ENCODE measurements at regions not wholly inside any gene's neighbourhood (a gene's known extent, or its start where the extent isn't known, plus 50 kb on each side); places are given as distances from the start of the nearest gene placed in this dataset.

DNA sequence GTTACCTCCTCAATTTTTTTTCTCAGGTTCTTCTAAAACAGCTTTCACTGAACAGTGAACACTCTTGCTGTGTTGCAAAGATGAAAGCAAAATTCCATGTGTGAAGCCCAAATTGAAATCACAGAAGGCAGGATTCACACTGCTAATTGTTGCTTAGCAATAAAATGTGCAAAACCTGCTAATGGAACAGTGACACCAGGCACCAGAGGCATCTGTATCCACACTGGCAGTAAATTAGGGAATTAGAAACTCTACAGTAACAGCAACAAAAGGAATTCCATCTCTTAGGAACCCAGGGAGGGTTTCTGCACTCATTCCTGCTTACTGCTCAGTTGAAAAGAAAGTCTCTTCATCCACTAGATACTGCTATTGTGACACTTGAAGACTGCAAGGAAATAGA lies 202.3 kb downstream of the GXYLT1 start:
- DNase-seq (ENCODE audit: low read depth): no peak
- no peak overlapping the region for H3K4me3 ChIP-seq (replicated peaks; ENCODE audit: low read depth, low read length)
- TF ChIP-seq, protein P1, sequence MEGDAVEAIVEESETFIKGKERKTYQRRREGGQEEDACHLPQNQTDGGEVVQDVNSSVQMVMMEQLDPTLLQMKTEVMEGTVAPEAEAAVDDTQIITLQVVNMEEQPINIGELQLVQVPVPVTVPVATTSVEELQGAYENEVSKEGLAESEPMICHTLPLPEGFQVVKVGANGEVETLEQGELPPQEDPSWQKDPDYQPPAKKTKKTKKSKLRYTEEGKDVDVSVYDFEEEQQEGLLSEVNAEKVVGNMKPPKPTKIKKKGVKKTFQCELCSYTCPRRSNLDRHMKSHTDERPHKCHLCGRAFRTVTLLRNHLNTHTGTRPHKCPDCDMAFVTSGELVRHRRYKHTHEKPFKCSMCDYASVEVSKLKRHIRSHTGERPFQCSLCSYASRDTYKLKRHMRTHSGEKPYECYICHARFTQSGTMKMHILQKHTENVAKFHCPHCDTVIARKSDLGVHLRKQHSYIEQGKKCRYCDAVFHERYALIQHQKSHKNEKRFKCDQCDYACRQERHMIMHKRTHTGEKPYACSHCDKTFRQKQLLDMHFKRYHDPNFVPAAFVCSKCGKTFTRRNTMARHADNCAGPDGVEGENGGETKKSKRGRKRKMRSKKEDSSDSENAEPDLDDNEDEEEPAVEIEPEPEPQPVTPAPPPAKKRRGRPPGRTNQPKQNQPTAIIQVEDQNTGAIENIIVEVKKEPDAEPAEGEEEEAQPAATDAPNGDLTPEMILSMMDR (IDR thresholded peaks at IDR 0.05; ENCODE audit: low read length, missing control alignments): no peak

DNA sequence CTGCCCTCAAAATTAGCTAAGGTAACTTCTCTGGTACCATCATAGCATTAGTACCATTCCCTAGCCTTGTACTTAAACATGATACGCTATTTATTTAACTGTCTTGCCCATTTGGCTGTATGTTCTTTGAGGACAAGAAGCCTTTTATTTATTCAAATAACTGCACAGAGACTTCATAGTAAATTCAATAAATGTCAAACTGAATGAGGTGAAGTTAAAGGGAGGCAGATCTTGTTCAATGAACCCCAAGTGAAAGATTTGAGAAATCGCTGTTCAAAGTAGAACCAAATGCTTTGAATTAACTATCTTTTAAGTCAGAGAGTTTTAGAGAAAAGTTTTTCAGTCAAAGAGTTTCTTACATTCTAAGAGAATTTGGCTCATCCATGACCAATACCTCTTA lies 203.6 kb downstream of the GXYLT1 start:
- H3K4me3 ChIP-seq (replicated peaks; ENCODE audit: low read depth, low read length): no peak overlapping the region
- DNase-seq (ENCODE audit: low read depth): no peak
- TF ChIP-seq, protein P1 (IDR thresholded peaks at IDR 0.05; ENCODE audit: low read length, missing control alignments): no peak

DNA sequence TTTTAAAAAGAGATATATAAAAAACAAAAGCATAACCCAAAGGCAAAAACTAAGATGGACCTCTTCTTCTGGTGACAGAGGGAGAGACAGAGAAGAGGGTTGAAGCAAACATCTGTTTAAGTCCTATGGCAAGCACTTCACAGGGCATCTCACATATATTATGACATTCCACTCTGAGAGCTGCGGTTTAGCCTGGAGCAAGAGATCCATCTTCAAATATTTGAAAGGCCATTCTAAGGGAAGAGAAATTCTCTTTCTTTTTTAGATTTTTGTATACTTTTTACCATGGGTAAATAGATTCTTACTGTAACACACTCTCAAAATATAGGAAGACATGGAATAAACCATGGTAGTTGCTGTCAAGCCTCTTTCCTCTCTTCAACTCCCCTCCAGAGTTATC lies 204.1 kb downstream of the GXYLT1 start:
- H3K4me3 ChIP-seq (replicated peaks; ENCODE audit: low read depth, low read length): no peak overlapping the region
- TF ChIP-seq, protein P1 (IDR thresholded peaks at IDR 0.05; ENCODE audit: low read length, missing control alignments): no peak
- DNase-seq (ENCODE audit: low read depth): no peak

DNA sequence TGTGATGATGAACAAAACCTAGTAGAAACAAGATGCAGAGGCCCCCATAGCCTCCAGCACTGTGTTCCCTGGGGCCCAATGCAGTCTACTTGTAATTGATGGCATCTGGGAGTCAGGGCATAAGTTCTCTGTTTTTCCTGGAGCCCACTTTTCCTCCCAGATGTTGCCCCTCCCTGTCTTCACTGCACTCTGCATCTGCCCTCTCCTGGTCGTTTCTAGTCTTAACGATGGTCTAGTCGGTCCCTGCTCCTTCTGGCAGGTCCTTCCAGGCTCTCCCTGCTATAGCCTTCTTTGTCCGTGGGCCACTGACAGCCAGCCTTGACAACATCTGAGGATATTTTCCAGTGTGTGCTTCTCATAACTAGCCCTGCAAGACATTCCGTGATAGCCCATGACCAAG lies 208.3 kb downstream of the GXYLT1 start:
- no peak for DNase-seq (ENCODE audit: low read depth)
- H3K4me3 ChIP-seq (replicated peaks; ENCODE audit: low read depth, low read length): no peak overlapping the region
- TF ChIP-seq, protein P1 (IDR thresholded peaks at IDR 0.05; ENCODE audit: low read length, missing control alignments): no peak

DNA sequence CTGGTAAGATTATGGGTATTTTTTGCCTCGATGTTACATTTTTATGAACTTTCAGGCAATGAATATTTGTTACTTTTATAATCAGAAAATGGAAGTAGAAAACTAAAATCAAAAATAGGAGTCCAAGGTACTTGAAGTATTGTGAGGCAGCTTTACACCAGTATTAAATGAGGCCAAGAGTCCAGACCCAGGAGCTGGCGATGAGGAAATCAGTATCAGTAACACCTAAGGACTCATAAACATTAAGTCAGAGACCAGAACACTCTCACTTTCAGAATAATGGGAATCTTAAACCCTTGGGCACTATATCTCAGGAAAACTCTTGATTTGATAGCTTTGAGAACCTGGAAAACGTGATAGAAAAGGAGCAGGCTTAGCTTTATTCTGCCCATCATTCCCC lies 208.8 kb downstream of the GXYLT1 start:
- TF ChIP-seq, protein P1 (IDR thresholded peaks at IDR 0.05; ENCODE audit: low read length, missing control alignments): no peak
- no peak overlapping the region for H3K4me3 ChIP-seq (replicated peaks; ENCODE audit: low read depth, low read length)
- DNase-seq (ENCODE audit: low read depth): no peak

DNA sequence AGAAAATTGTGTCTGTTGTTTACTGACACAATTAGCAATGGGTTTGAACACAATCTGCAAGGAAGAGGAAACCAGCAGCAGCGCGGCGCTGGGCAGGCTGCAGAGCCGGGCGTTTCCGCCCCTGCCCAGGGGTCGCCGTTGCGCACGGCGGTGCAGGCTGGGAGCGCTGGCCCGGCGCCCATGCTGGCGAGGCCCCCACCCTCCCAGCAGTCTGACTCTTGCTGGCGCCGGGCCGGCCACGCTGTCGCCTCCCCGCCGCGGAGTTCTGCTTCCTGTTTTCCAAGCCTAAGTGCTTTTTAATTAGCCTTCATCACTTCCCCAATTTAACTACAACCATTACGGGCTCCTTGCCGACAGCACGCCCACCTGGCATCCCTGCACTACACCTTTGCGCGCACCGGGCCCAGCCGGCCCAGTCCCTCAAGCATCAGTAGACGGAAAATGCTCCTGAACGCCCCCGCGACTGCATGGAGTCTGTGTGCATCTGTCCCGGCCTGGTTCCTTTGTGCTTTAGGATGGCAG lies 212.1 kb downstream of the GXYLT1 start:
- TF ChIP-seq, protein P1 (IDR thresholded peaks at IDR 0.05; ENCODE audit: low read length, missing control alignments): no peak
- H3K4me3 ChIP-seq (replicated peaks; ENCODE audit: low read depth, low read length): peak overlapping the region; percentile 51
- peak; percentile 12 for DNase-seq (ENCODE audit: low read depth)

DNA sequence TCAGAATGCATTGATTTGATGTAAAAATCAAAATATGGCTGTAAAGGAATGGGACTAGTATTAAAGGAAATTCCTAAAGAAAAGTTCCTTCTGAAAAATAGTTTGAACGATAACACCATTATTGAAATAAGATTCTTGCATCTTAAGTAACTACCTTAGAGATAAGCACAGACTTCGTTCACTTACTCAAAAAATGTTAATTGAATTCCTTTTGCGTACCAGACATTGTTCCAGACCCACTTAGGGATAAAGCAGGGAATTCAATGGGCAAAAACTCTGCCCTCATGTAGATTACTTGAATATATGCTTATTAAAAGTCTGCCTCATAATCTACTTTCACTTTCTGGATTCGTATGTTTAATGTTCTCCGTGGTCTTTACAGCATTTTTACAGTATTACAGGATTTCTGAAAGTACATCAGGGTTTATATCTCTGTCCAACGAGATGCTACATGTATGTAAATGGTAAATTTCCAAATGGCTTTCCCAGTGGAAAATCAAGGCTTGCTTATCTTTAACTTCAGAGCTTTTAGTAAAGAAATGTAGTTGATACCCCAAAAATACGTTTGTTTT lies 213.7 kb downstream of the GXYLT1 start:
- TF ChIP-seq, protein P1 (IDR thresholded peaks at IDR 0.05; ENCODE audit: low read length, missing control alignments): no peak
- DNase-seq (ENCODE audit: low read depth): peak; percentile 6
- peak overlapping the region; percentile 46 for H3K4me3 ChIP-seq (replicated peaks; ENCODE audit: low read depth, low read length)

Data from fibroblast of pulmonary artery (primary cell).